ENCODE measurements at regions not wholly inside any gene's neighbourhood (a gene's known extent, or its start where the extent isn't known, plus 50 kb on each side); places are given as distances from the start of the nearest gene placed in this dataset.

GRCh38 chr7:125061-125475 lies 67.3 kb upstream of the FAM20C start:
- TF ChIP-seq POLR2A (IDR thresholded peaks at IDR 0.05) = no peak
- no peak for TF ChIP-seq CTCF (IDR thresholded peaks at IDR 0.05 in 4 of 5, conservative IDR thresholded peaks at IDR 0.05 in 1 of 5)

All from gastrocnemius medialis (tissue), 4 donors.